ENCODE measurements at regions not wholly inside any gene's neighbourhood (a gene's known extent, or its start where the extent isn't known, plus 50 kb on each side); places are given as distances from the start of the nearest gene placed in this dataset.

GRCh38 chr2:48081317-48081628, 175.0 kb upstream of the FBXO11 start:
- TF ChIP-seq EZH2 (IDR thresholded peaks at IDR 0.05; ENCODE audit: insufficient read depth, poor library complexity, severe bottlenecking) (no peak), EZH2phosphoT487 (IDR thresholded peaks at IDR 0.05; ENCODE audit: insufficient read depth, low read depth) (no peak)

Data from GM23248 (cell line).